Spinal cord (tissue), 9 donors: ENCODE measurements at regions not wholly inside any gene's neighbourhood (a gene's known extent, or its start where the extent isn't known, plus 50 kb on each side); places are given as distances from the start of the nearest gene placed in this dataset.
"Not testable (repeated sequence)": the region's sequence is repeated elsewhere in the genome, so short reads cannot be mapped to it uniquely, and the experiment has no call there.

Experiments
- DNase-seq, 6 donors: peaks; one replicate each; pipeline versions ENCODE4 v3.0.0 to v3.0.0-alpha.2; 2013 to 2015; ENCODE audit warnings: low spot score in 6 of 6, low read depth in 4 of 6
- H3K27ac ChIP-seq: one replicate; pipeline ENCODE4 v1.5.1; 2013; ENCODE audit warnings: low read depth, low read length, control low read depth
- H3K27me3 ChIP-seq: one replicate; pipeline ENCODE4 v1.6.1; 2013; ENCODE audit warnings: low read length; ENCODE audit not compliant: control insufficient read depth, insufficient read depth
- H3K36me3 ChIP-seq: one replicate; pipeline ENCODE4 v1.6.1; 2013; ENCODE audit warnings: low read length; ENCODE audit not compliant: control insufficient read depth, insufficient read depth
- H3K4me1 ChIP-seq: one replicate; pipeline ENCODE4 v1.6.1; 2013; ENCODE audit warnings: low read length; ENCODE audit not compliant: control insufficient read depth, insufficient read depth
- H3K4me3 ChIP-seq: one replicate; pipeline ENCODE4 v1.5.1; 2013; ENCODE audit warnings: low read depth, low read length, control low read depth
- H3K9me3 ChIP-seq: one replicate; pipeline ENCODE4 v1.6.1; 2013; ENCODE audit warnings: low read length; ENCODE audit not compliant: control insufficient read depth, insufficient read depth
- WGBS: methylation state at CpG from one replicate; pipeline ENCODE4 v1.1.5; 2013; ENCODE audit warnings: missing lambda C conversion rate; ENCODE audit not compliant: insufficient coverage; 5-methylcytosine and 5-hydroxymethylcytosine counted together
- donor health status: healthy.

GRCh38 chrX:150074175-150074574 is 135.9 kb upstream of the EOLA2 start:
- H3K27ac ChIP-seq, result no peak overlapping the region
- no peaks in the 10 kb centered on the region for H3K4me1 ChIP-seq
- H3K9me3 ChIP-seq, result no peaks in the 10 kb centered on the region
- no peak overlapping the region for H3K4me3 ChIP-seq
- H3K36me3 ChIP-seq, result no peaks in the 10 kb centered on the region
- H3K27me3 ChIP-seq, result no peaks in the 10 kb centered on the region
- WGBS, result no CpG with 5 or more reads among the region's 1 CpG
- DNase-seq, result no peak

- Histone ChIP-seq H3K4me1 (no peaks in the 10 kb centered on the region), H3K4me3 (no peak overlapping the region), H3K9me3 (no peaks in the 10 kb centered on the region), H3K36me3 (no peaks in the 10 kb centered on the region), H3K27me3 (no peaks in the 10 kb centered on the region), H3K27ac (no peak overlapping the region)
- DNase-seq, result no peak
- WGBS, result 57% methylated on average over 2 of the region's 2 CpGs
Observed at GRCh38 chrX:150080497-150080896, 142.2 kb upstream of the EOLA2 start.

- no peak overlapping the region for H3K27ac ChIP-seq
- 56% methylated on average over 1 of the region's 3 CpGs for WGBS
- H3K27me3 ChIP-seq, result no peaks in the 10 kb centered on the region
- DNase-seq, result peak in 1 of 6 donors; percentile 20
- H3K4me3 ChIP-seq, result no peak overlapping the region
- no peaks in the 10 kb centered on the region for H3K9me3 ChIP-seq
- no peaks in the 10 kb centered on the region for H3K4me1 ChIP-seq
- H3K36me3 ChIP-seq, result no peaks in the 10 kb centered on the region
Observed at GRCh38 chrX:150081076-150081475, 142.8 kb upstream of the EOLA2 start.

GRCh38 chrX:150084496-150085229 is 146.4 kb upstream of the EOLA2 start:
- Histone ChIP-seq H3K4me3 (no peak overlapping the region), H3K27ac (no peak overlapping the region), H3K36me3 (no peaks in the 10 kb centered on the region), H3K9me3 (no peaks in the 10 kb centered on the region), H3K27me3 (no peaks in the 10 kb centered on the region), H3K4me1 (no peaks in the 10 kb centered on the region)
- 69% methylated on average over 4 of the region's 5 CpGs for WGBS
- peak in 1 of 6 donors; percentile 39 for DNase-seq

- no peaks in the 10 kb centered on the region for H3K4me1 ChIP-seq
- H3K27ac ChIP-seq, result no peak overlapping the region
- no peaks in the 10 kb centered on the region for H3K9me3 ChIP-seq
- WGBS, result 63% methylated on average over 1 of the region's 1 CpG
- no peaks in the 10 kb centered on the region for H3K27me3 ChIP-seq
- no peak overlapping the region for H3K4me3 ChIP-seq
- no peak for DNase-seq
- H3K36me3 ChIP-seq, result no peaks in the 10 kb centered on the region
Observed at GRCh38 chrX:150085881-150086280, 147.6 kb upstream of the EOLA2 start.

GRCh38 chrX:150086371-150086770 is 148.1 kb upstream of the EOLA2 start:
- H3K4me1 ChIP-seq, result no peaks in the 10 kb centered on the region
- no peak for DNase-seq
- H3K36me3 ChIP-seq, result no peaks in the 10 kb centered on the region
- H3K9me3 ChIP-seq, result no peaks in the 10 kb centered on the region
- no peak overlapping the region for H3K4me3 ChIP-seq
- no peak overlapping the region for H3K27ac ChIP-seq
- 78% methylated on average over 2 of the region's 2 CpGs for WGBS
- no peaks in the 10 kb centered on the region for H3K27me3 ChIP-seq

- 29% methylated on average over 1 of the region's 2 CpGs for WGBS
- no peak overlapping the region for H3K27ac ChIP-seq
- H3K9me3 ChIP-seq, result no peaks in the 10 kb centered on the region
- no peaks in the 10 kb centered on the region for H3K4me1 ChIP-seq
- no peak overlapping the region for H3K4me3 ChIP-seq
- no peak for DNase-seq
- H3K36me3 ChIP-seq, result no peaks in the 10 kb centered on the region
- H3K27me3 ChIP-seq, result no peaks in the 10 kb centered on the region
Observed at GRCh38 chrX:150087612-150088011, 149.3 kb upstream of the EOLA2 start.

- Histone ChIP-seq H3K4me1 (no peaks in the 10 kb centered on the region), H3K9me3 (no peaks in the 10 kb centered on the region), H3K4me3 (no peak overlapping the region), H3K36me3 (no peaks in the 10 kb centered on the region), H3K27ac (no peak overlapping the region), H3K27me3 (no peaks in the 10 kb centered on the region)
- DNase-seq, result no peak
- WGBS, result 66% methylated on average over 5 of the region's 5 CpGs
Observed at GRCh38 chrX:150088042-150088441, 149.8 kb upstream of the EOLA2 start.

- H3K27ac ChIP-seq, result no peak overlapping the region
- no peak for DNase-seq
- H3K27me3 ChIP-seq, result no peaks in the 10 kb centered on the region
- no peaks in the 10 kb centered on the region for H3K36me3 ChIP-seq
- WGBS, result 85% methylated on average over 2 of the region's 5 CpGs
- H3K4me3 ChIP-seq, result no peak overlapping the region
- no peaks in the 10 kb centered on the region for H3K4me1 ChIP-seq
- no peaks in the 10 kb centered on the region for H3K9me3 ChIP-seq
Observed at GRCh38 chrX:150088766-150089518, 150.7 kb upstream of the EOLA2 start.

GRCh38 chrX:150091300-150091699 is 153.0 kb upstream of the EOLA2 start:
- DNase-seq, H3K27me3 ChIP-seq, H3K36me3 ChIP-seq, H3K4me1 ChIP-seq, H3K27ac ChIP-seq, H3K4me3 ChIP-seq, H3K9me3 ChIP-seq: not testable (repeated sequence)
- no CpG with 5 or more reads among the region's 4 CpGs for WGBS
